ENCODE measurements at regions not wholly inside any gene's neighbourhood (a gene's known extent, or its start where the extent isn't known, plus 50 kb on each side); places are given as distances from the start of the nearest gene placed in this dataset.

GRCh38 chr3:54053211-54053610 lies 69.1 kb upstream of the CACNA2D3 start:
- TF ChIP-seq CTCF (IDR thresholded peaks at IDR 0.05): no peak
- no peak for TF ChIP-seq POLR2A (IDR thresholded peaks at IDR 0.05)
- TF ChIP-seq POLR2AphosphoS5 (IDR thresholded peaks at IDR 0.05): no peak
